EL (cell line): ENCODE measurements at regions not wholly inside any gene's neighbourhood (a gene's known extent, or its start where the extent isn't known, plus 50 kb on each side); places are given as distances from the start of the nearest gene placed in this dataset.
"Not testable (repeated sequence)": the region's sequence is repeated elsewhere in the genome, so short reads cannot be mapped to it uniquely, and the experiment has no call there.

ENCODE experiments used
- DNase-seq: peaks from one replicate; pipeline ENCODE4 v3.0.0-alpha.2; 2016

DNA sequence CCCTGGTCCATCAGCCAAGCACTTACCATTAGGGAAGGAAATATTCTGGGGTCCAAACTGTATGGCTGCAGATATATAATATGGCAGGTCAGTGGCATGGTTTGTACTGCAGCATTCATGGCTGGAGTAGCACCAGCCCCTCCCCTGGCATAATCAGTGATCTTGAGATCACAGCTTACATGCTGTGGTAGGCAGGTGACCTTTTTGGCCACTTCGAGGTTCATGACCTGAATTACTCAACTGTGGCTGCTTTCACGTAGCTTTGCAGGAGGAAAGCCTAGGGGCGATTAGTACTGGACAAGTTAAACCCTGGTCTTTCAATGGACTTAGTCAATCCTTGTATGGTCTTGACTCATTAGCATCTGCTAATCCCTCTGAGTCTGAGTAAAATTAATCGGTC, 169.8 kb downstream of the SPRY2 start:
- DNase-seq, result peak; percentile 11

- DNase-seq, result peak; percentile 13
Measured at GRCh38 chr13:80168089-80168850, 172.7 kb downstream of the SPRY2 start.

GRCh38 chr13:80166352-80166751, 174.6 kb downstream of the SPRY2 start:
- no peak for DNase-seq

GRCh38 chr13:80164462-80164861, 176.5 kb downstream of the SPRY2 start:
- DNase-seq, result no peak

GRCh38 chr13:80161896-80162295, 179.0 kb downstream of the SPRY2 start:
- DNase-seq, result no peak

DNA sequence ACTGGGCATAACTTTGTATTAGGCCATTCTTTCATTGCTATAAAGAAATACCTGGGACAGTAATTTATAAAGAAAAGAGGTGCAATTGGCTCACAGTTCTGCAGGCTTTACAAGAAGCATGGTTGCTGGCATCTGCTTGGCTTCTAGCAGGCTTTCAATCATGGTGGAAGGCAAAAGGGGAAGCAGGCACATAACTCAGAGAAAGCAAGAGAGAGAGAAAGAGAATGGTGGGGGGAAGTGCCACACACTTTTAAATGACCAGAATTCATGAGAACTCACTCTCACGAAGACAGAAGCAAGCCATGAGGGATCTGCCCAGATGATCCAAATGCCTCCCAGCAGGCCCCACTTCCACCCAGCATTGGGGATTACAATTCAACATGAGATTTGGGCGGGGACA, 179.7 kb downstream of the SPRY2 start:
- no peak for DNase-seq

- no peak for DNase-seq
Measured at GRCh38 chr13:80160110-80160509, 180.8 kb downstream of the SPRY2 start.

GRCh38 chr13:80157261-80157932, 183.5 kb downstream of the SPRY2 start:
- DNase-seq, result no peak

DNA sequence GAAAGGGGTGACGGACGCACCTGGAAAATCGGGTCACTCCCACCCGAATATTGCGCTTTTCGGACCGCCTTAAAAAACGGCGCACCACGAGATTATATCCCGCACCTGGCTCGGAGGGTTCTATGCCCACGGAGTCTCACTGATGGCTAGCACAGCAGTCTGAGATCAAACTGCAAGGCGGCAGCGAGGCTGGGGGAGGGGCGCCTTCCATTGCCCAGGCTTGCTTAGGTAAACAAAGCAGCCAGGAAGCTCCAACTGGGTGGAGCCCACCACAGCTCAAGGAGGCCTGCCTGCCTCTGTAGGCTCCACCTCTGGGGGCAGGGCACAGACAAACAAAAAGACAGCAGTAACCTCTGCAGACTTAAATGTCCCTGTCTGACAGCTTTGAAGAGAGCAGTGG, 188.8 kb downstream of the SPRY2 start:
- DNase-seq, result not testable (repeated sequence)

GRCh38 chr13:80151016-80151415, 189.9 kb downstream of the SPRY2 start:
- DNase-seq, result no peak

- DNase-seq, result no peak
Measured at GRCh38 chr13:80149736-80150135, 191.2 kb downstream of the SPRY2 start.

DNA sequence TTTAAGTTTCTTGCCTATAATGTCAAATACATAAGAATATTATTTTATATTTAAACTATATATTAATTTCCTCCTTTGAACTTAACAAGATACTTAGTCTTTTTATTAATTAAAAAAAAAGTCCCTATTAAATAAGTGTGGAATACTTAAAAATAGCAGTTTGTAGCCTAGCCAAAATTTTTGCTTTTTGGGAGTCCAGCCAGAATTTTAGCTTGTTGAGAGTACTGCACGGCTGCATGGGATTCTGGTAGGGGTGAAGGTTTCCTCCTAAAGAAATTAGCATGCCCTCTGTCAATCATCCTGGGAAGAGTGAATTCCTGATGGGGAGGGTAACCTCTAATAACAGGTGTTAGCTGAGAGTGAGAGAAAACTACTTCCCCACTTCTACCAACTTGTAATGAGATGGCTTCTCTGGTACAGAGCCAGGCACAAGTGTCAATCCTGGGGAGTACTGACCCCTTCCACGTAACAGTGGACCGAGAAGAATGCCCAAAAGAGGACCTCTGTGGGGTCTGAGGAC, 195.7 kb downstream of the SPRY2 start:
- no peak for DNase-seq

DNA sequence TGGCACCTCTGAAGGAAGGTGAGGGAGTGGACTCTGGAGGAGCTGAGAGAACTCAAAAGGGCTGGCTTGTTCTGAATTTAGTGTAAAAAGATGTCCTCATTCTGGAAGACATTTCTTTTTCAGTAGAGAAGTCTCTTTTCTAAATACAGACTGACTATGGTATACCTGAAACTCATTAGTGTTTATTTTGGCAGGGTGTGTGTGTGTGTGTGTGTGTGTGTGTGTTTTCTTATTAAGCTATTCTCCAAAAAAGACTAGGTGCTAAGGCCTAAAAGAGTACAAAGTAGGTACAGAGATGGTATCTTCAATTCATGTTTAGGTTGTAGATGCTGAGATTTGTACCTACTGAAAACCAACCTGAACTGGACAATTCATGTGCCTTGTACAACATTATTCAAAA, 196.4 kb downstream of the SPRY2 start:
- no peak for DNase-seq

- DNase-seq, result peak; percentile 26
Measured at GRCh38 chr13:80141123-80141849, 199.6 kb downstream of the SPRY2 start.

GRCh38 chr13:80140685-80141084, 200.2 kb downstream of the SPRY2 start:
- no peak for DNase-seq

DNA sequence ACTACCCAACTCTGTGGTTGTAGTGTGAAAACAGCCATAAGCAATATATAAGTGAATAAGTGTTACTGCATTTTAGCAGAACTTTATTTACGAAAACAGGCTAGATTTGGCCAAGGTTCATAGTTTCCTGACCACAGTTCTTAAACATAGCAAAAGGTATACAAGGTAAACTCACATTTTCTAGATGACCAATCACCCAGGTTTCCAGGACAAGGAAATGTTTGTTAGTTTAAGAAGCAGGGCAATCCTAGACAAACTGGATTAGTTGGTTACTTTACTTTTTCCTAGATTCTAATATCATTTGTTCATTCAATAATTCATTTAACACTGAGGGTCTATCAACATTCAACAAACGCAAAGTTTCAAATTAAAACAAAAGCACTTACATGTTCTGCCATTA, 201.7 kb downstream of the SPRY2 start:
- DNase-seq, result no peak

DNA sequence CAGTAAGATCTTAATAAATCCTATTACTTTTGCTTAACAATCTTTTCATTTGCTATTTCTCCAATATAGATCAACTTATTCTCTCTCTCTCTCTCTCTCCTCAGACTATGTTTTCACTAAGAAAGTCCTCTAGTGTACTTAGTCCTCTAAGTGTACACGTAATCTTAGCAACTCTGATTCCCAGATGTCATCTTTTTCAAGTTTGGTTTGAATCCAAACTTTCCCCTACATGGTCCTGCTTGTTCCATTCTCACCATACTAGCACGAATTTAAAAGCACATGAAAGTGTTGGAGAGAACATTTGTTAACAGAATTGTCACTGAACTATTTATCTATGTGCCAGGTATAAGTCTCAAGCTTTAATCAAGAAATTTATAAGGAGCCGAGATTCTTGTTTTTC, 202.9 kb downstream of the SPRY2 start:
- no peak for DNase-seq

DNA sequence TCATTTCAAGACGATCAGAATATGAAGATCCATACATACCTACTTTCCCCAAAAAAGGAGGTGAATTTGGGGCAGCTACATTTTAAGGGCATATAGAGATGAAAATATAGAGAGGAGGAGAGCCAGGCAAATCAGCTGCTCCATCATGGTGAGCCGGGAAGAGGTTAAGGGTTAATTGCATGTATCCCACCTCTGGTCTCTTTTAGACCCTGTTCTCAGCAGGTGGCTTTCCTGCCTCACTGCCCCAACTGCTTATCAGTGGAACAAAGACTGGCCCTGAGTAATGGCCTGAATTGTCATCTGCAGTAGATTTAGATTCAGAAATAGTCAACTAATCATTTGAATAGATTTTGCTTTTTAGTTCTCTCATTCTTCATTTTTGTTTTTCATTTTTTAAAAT, 206.6 kb downstream of the SPRY2 start:
- no peak for DNase-seq

GRCh38 chr13:80133631-80134261, 207.2 kb downstream of the SPRY2 start:
- DNase-seq, result no peak

- DNase-seq, result peak; percentile 58
Measured at GRCh38 chr13:80132741-80133601, 208.0 kb downstream of the SPRY2 start.

DNA sequence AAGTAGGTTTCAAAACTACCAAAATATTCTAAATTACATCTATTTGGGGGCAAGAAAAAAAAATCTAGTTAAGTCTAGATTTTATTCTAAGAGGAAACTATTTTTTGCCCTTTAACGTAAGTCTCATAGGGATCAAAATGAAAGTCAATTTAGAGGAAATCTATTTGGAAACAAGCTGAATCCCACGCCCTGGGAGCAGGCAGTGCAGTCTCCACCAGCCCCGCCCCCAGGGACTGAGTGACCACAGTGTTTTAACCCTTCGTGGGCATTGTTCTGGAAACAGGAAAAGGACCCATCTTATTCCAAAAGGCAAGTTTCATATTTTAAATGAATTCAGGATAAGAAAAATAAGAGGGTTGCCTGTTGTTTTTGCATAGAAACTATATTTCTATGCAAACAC, 209.7 kb downstream of the SPRY2 start:
- peak; percentile 68 for DNase-seq

DNA sequence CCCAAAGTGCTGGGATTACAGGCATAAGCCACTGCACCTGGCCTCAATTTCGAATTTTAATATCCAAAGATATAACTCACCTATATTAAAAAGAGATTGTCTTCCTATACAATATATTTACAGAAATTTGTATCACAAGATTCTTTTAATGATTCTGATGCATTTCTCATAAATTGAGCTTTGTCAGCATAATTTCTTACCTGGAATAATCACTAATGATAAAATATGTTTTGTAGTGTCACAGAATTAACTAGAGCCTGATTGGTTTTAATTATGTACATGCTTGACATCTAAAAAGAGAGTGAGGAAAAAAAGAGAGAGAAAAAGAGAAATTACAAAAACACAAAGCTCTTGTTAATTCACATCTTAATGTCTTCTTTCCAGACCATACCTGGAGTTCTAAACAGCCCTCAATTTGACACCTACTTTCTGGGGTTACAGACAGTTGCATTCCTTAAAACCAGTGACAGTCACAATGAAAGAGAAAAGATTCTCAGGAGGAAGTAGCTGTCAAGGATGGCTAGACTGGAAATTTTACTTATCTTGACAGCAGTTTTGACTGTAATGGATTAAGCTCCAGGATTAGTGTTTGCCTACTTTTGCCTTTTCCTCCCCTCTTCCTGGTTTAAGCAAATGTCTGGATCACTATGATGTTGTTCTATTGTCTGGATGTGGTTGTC, 214.4 kb downstream of the SPRY2 start:
- DNase-seq, result no peak
